Tibial nerve (tissue), 4 donors: ENCODE measurements at regions not wholly inside any gene's neighbourhood (a gene's known extent, or its start where the extent isn't known, plus 50 kb on each side); places are given as distances from the start of the nearest gene placed in this dataset.

Experiments
- DNase-seq, 2 donors: peaks; one replicate each; pipeline ENCODE4 v3.0.0-alpha.2; 2019; ENCODE audit warnings: low spot score in 2 of 2
- H3K27ac ChIP-seq, 4 donors: fragments of 200-600 bp; sonication (generic) in 3 of 4; one replicate each; pipeline ENCODE4 v1.5.1; 2017 to 2019; ENCODE audit warnings: mild to moderate bottlenecking in 1 of 4
- H3K27me3 ChIP-seq, 2 donors: fragments of 200-600 bp; sonication (generic) in 1 of 2; one replicate each; pipeline versions ENCODE4 v1.5.1 to v1.6.0; 2017 to 2019
- H3K36me3 ChIP-seq, 3 donors: fragments of 200-600 bp; sonication (generic); one replicate each; pipeline ENCODE4 v1.5.1; 2018 to 2019
- H3K4me1 ChIP-seq, 4 donors: fragments of 200-600 bp; sonication (generic) in 3 of 4; one replicate each; pipeline ENCODE4 v1.5.1; 2017 to 2019
- H3K4me3 ChIP-seq, 4 donors: fragments of 200-600 bp; sonication (generic) in 3 of 4; one replicate each; pipeline ENCODE4 v1.5.1; 2017 to 2019; ENCODE audit warnings: mild to moderate bottlenecking in 1 of 4, moderate library complexity in 1 of 4
- H3K9me3 ChIP-seq, 4 donors: fragments of 200-600 bp; sonication (generic) in 3 of 4; one replicate each; pipeline ENCODE4 v1.5.1; 2017 to 2019
- EP300 ChIP-seq, 2 donors: sonication (generic); formaldehyde crosslinking; IDR thresholded peaks; one replicate each; pipeline ENCODE4 v1.6.1; 2017; ENCODE audit warnings: antibody characterized with exemption in 2 of 2, mild to moderate bottlenecking in 1 of 2
- POLR2A ChIP-seq, 2 donors: fragments of 450-650 bp; IDR thresholded peaks; one replicate each; pipeline ENCODE4 v1.6.1; 2017; ENCODE audit warnings: antibody characterized with exemption in 2 of 2, mild to moderate bottlenecking in 2 of 2, moderate library complexity in 2 of 2
- WGBS, 2 donors: methylation state at CpG; one replicate each; pipeline ENCODE4 v1.1.5; 2018; 5-methylcytosine and 5-hydroxymethylcytosine counted together
- TF ChIP-seq, protein P1 (sequence below), 5 experiments: fragments of 200-600 bp in 3 of 5; fragments of 450-650 bp in 2 of 5; sonication (generic) in 3 of 5; IDR thresholded peaks; one replicate each; pipeline ENCODE4 v1.5.1; 2016 to 2019; ENCODE audit warnings: antibody characterized with exemption in 5 of 5, mild to moderate bottlenecking in 3 of 5, moderate library complexity in 2 of 5

DNA sequence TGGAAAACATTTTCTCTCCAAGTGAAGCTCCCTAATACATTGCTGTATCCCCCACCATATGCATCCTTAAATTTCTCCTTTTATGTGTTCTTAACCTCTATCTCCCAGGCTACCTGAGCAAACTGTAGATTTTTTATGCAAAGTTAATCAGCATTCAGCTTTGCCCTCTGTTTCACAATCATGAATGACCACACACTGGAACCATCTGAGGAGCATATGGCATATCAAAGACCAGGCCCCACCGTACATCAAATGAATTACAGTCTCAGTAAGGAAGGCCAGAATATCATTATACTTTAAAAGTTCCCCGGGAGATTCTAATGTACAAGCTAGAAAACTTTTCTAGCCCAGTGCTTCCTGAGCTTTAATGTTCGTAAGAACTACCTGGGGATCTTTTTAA, 115.5 kb upstream of the NECTIN3 start:
- TF ChIP-seq, protein P1, sequence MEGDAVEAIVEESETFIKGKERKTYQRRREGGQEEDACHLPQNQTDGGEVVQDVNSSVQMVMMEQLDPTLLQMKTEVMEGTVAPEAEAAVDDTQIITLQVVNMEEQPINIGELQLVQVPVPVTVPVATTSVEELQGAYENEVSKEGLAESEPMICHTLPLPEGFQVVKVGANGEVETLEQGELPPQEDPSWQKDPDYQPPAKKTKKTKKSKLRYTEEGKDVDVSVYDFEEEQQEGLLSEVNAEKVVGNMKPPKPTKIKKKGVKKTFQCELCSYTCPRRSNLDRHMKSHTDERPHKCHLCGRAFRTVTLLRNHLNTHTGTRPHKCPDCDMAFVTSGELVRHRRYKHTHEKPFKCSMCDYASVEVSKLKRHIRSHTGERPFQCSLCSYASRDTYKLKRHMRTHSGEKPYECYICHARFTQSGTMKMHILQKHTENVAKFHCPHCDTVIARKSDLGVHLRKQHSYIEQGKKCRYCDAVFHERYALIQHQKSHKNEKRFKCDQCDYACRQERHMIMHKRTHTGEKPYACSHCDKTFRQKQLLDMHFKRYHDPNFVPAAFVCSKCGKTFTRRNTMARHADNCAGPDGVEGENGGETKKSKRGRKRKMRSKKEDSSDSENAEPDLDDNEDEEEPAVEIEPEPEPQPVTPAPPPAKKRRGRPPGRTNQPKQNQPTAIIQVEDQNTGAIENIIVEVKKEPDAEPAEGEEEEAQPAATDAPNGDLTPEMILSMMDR (IDR thresholded peaks at IDR 0.05): no peak
- TF ChIP-seq POLR2A (IDR thresholded peaks at IDR 0.05): no peak
- no peak for TF ChIP-seq EP300 (IDR thresholded peaks at IDR 0.05)
- WGBS, 2 donors: 75 to 80% methylated on average over 3 of the region's 3 CpGs
- Histone ChIP-seq H3K27me3 (no peaks in the 10 kb centered on the region), H3K9me3 (peaks cover 0 to 5% (median 0%) of the 10 kb centered on the region in 4 donors), H3K4me1 (no peaks in the 10 kb centered on the region), H3K36me3 (no peaks in the 10 kb centered on the region), H3K27ac (no peak overlapping the region), H3K4me3 (no peak overlapping the region)
- DNase-seq: no peak

DNA sequence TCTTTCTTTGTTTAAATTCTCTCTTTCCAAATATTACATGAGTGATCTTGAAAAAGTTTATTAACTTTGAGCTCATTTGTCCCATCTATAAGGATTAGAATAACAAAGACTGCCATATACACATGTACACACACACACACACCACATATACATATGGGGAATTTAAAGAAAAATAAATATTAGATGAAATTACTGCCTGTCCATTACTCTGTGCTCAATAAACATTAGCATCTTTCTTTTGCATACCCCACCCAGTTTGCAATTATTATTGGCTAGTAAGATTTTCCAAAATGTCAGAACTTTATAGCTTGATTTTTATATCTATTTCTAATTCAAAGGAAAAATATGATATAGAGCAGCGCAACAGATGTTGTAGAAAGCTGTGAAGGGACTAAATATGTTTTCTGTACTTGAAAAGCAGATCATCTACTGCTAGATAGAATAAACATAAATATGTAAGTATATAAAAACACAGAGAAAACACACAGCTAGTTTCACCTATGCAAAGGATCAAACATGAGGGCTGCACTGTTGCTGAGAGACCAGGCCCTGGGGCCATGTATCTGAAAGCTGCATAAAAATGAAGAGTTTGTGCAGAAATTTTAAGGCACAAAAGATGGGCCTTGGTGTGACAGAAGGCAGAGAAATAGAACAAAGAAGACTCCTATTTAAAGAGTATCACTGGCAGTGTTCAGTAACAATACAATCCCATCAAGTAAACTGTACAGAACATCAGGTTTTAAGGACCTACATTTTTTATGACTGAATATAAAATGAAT, 114.2 kb upstream of the NECTIN3 start:
- Histone ChIP-seq H3K27ac (no peak overlapping the region), H3K9me3 (peaks cover 0 to 2% (median under 1%) of the 10 kb centered on the region in 4 donors), H3K4me1 (no peaks in the 10 kb centered on the region), H3K27me3 (no peaks in the 10 kb centered on the region), H3K4me3 (no peak overlapping the region), H3K36me3 (no peaks in the 10 kb centered on the region)
- WGBS, 2 donors: 95 to 100% methylated on average over 1 of the region's 1 CpG
- no peak for TF ChIP-seq EP300 (IDR thresholded peaks at IDR 0.05)
- no peak for TF ChIP-seq POLR2A (IDR thresholded peaks at IDR 0.05)
- TF ChIP-seq, protein P1 (IDR thresholded peaks at IDR 0.05): no peak
- no peak for DNase-seq

DNA sequence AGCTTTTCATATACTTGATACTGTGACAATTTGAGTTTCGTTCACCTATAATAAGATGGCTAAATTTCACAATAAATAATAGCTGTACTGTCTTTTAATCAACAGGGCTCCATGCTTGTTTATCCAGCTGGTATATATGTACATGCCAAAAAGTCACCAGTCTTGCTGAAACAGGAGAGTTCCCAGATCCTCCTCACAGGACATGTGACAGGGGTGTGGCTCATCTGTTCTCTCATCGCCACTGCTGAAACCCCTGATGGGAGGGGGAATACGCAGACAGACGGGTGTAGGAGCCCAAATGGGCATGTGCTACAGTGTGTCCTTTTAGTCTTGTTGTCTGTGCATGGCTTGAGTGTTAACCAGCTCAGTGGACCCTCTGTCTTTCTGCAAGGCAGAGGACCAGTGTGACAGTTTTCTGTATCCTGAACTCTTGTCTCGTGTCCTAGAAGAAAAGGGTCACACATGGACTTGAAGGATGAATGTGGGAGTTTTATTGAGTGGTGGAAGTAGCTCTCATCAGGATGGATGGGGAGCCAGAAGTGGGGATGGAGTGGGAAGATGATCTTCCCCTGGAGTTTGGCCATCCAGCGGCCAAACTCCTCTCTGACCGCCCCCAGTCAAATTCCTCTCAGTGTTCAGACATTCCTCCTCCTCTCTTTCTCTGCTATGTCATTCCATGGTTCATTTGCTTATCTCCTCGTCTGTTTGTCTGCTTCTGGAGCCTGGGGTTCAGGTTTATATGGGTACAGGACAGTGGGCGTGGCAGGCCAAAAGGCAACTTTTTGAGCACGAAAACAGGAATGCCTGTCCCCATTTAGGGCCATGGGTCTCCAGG, 113.1 kb upstream of the NECTIN3 start:
- Histone ChIP-seq H3K27ac (no peak overlapping the region), H3K27me3 (no peaks in the 10 kb centered on the region), H3K4me3 (no peak overlapping the region), H3K9me3 (peaks cover 0 to 8% (median 4%) of the 10 kb centered on the region in 4 donors), H3K36me3 (no peaks in the 10 kb centered on the region), H3K4me1 (no peaks in the 10 kb centered on the region)
- TF ChIP-seq POLR2A (IDR thresholded peaks at IDR 0.05) (no peak), EP300 (IDR thresholded peaks at IDR 0.05) (no peak)
- TF ChIP-seq, protein P1 (IDR thresholded peaks at IDR 0.05): no peak
- 71 to 75% methylated on average over 9 of the region's 10 CpGs for WGBS, 2 donors
- DNase-seq: no peak

DNA sequence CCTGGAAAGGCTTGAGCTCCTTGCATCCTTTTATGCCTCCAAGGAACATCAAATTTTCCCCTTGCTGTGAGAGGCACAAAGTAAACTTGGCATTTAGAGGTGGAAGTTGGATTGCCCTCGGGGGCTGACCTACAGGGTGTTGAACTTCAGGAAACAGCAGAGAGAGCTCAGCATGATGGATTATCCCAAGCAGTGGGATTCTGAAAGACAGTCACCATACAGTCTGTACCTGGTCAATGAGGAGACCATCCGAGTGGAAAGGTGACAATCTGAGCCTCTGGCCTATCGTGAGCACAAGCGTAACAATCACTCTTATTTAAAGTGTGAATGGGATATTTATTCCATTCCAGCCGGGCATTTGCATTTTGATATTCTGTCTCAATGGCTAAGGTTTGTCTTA, 105.6 kb upstream of the NECTIN3 start:
- no peaks in the 10 kb centered on the region for H3K27me3 ChIP-seq
- no peaks in the 10 kb centered on the region for H3K36me3 ChIP-seq

More for the DNA sequence above, 105.6 kb upstream of the NECTIN3 start:
- TF ChIP-seq, protein P1 (IDR thresholded peaks at IDR 0.05): no peak
- TF ChIP-seq EP300 (IDR thresholded peaks at IDR 0.05): no peak
- no peak for TF ChIP-seq POLR2A (IDR thresholded peaks at IDR 0.05)
- Histone ChIP-seq H3K27ac (no peak overlapping the region), H3K4me1 (no peaks in the 10 kb centered on the region), H3K9me3 (peaks cover 0 to 37% (median 6%) of the 10 kb centered on the region in 4 donors), H3K4me3 (no peak overlapping the region)
- 91 to 92% methylated on average over 5 of the region's 5 CpGs for WGBS, 2 donors
- no peak for DNase-seq
